RWPE2 (cell line): ENCODE measurements at regions not wholly inside any gene's neighbourhood (a gene's known extent, or its start where the extent isn't known, plus 50 kb on each side); places are given as distances from the start of the nearest gene placed in this dataset.

Source experiments
- ATAC-seq: fragments of 200-7000 bp; cut with Tn5 transposase; 3 replicates; pipeline ENCODE4 v1.9.1; 2021; ENCODE audit warnings: low read depth
- DNase-seq: peaks from one replicate; pipeline ENCODE4 v3.0.0-alpha.2; 2020; ENCODE audit warnings: low spot score
- H3K27ac ChIP-seq: fragments of 450-650 bp; 2 replicates; pipeline ENCODE4 v1.5.1; 2017; ENCODE audit warnings: mild to moderate bottlenecking; ENCODE audit not compliant: poor library complexity, severe bottlenecking
- H3K27me3 ChIP-seq: fragments of 250-450 bp; sonication (Bioruptor Pico); 2 replicates; pipeline ENCODE4 v1.5.1; 2021; ENCODE audit warnings: mild to moderate bottlenecking, moderate library complexity; ENCODE audit not compliant: insufficient read depth, poor library complexity, severe bottlenecking
- H3K36me3 ChIP-seq: fragments of 250-450 bp; sonication (Bioruptor Pico); 2 replicates; pipeline ENCODE4 v1.5.1; 2020; ENCODE audit warnings: low read depth, mild to moderate bottlenecking, moderate library complexity
- H3K4me1 ChIP-seq: fragments of 250-450 bp; sonication (Bioruptor Pico); 2 replicates; pipeline ENCODE4 v1.5.1; 2021; ENCODE audit warnings: mild to moderate bottlenecking, moderate library complexity; ENCODE audit not compliant: insufficient read depth, poor library complexity, severe bottlenecking
- H3K4me3 ChIP-seq: fragments of 250-450 bp; sonication (Bioruptor Pico); 2 replicates; pipeline ENCODE4 v1.5.1; 2021; ENCODE audit warnings: mild to moderate bottlenecking, moderate library complexity; ENCODE audit not compliant: severe bottlenecking
- H3K9me3 ChIP-seq: fragments of 250-450 bp; sonication (Bioruptor Pico); 2 replicates; pipeline ENCODE4 v1.5.1; 2021; ENCODE audit warnings: mild to moderate bottlenecking, moderate library complexity; ENCODE audit not compliant: severe bottlenecking
- TF ChIP-seq, protein P1 (sequence below): fragments of 450-650 bp; IDR thresholded peaks from one replicate; pipeline ENCODE4 v1.5.1; 2017; ENCODE audit warnings: mild to moderate bottlenecking, moderate library complexity; ENCODE audit not compliant: poor library complexity, severe bottlenecking

DNA sequence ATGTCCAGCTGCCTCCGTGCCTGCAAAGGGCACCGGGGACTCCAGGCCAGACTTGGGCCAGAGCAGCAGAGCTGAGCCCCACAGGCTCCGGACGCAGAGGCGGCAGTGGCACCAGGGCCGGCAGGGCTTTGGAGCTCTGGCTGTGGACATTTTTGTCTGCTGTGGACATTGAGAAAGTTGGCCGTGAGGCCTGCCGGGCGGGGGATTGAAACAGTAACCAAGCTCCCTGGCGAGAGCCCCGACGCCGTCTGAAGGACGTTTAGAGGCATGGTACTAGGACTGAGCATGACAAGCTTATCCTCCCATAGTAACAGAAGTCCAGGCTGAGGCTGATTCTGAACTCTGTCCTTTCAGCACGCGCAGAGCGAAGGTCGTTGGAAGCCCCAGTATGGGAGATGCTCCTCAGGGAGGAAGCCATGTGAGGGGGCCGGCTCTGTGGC lies 323.8 kb downstream of the AMY1C start:
- ATAC-seq (no peak), DNase-seq (no peak)
- Histone ChIP-seq H3K27ac (no peak overlapping the region), H3K9me3 (no peaks in the 10 kb centered on the region), H3K27me3 (no peaks in the 10 kb centered on the region), H3K36me3 (no peaks in the 10 kb centered on the region), H3K4me1 (no peaks in the 10 kb centered on the region), H3K4me3 (no peak overlapping the region)
- TF ChIP-seq, protein P1, sequence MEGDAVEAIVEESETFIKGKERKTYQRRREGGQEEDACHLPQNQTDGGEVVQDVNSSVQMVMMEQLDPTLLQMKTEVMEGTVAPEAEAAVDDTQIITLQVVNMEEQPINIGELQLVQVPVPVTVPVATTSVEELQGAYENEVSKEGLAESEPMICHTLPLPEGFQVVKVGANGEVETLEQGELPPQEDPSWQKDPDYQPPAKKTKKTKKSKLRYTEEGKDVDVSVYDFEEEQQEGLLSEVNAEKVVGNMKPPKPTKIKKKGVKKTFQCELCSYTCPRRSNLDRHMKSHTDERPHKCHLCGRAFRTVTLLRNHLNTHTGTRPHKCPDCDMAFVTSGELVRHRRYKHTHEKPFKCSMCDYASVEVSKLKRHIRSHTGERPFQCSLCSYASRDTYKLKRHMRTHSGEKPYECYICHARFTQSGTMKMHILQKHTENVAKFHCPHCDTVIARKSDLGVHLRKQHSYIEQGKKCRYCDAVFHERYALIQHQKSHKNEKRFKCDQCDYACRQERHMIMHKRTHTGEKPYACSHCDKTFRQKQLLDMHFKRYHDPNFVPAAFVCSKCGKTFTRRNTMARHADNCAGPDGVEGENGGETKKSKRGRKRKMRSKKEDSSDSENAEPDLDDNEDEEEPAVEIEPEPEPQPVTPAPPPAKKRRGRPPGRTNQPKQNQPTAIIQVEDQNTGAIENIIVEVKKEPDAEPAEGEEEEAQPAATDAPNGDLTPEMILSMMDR = no peak

DNA sequence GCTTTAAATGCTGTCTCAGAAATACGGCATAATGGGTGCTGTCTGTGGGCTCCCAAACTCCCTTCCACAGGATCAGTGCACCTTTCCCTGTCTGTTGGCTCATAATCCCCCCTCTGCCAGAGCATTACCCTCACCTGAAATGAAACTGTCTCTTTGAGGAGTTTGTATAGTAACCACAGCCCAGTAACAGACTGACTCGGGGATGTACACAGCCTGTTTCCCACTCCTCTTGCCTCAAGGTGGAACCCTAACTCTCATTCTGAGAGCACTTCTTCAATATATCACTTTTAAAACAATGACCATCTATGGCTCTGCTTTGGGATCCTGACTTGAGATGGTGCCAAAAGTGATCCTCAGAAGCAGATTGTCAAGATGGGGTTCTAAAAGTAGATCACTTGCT lies 332.5 kb downstream of the AMY1C start:
- ATAC-seq (no peak), DNase-seq (no peak)
- Histone ChIP-seq H3K4me1 (no peaks in the 10 kb centered on the region), H3K27me3 (peaks cover 11% of the 10 kb centered on the region), H3K9me3 (no peaks in the 10 kb centered on the region), H3K36me3 (no peaks in the 10 kb centered on the region), H3K4me3 (no peak overlapping the region), H3K27ac (no peak overlapping the region)
- TF ChIP-seq, protein P1 = no peak

DNA sequence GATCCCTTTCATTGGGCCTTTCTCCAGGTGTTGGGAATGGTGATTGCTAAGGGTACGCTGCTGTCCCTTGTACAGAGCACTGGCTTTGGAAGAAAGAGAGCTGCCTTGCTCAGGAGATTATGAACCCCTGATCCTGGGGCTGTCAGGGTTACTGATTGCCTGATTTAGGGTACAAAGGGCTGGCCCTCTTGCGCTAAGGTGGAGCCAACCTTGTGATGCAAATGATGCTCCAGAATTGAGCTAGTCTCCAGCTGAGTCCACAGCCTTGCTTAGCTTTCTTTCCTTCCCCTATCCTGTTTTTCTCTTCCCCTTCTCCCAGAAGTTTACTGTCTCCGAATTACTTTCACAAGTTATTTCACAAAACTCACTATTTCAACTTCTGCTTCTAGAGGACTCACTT lies 334.7 kb downstream of the AMY1C start:
- TF ChIP-seq, protein P1 = no peak
- Histone ChIP-seq H3K4me1 (no peaks in the 10 kb centered on the region), H3K27ac (no peak overlapping the region), H3K27me3 (peaks cover 8% of the 10 kb centered on the region), H3K36me3 (no peaks in the 10 kb centered on the region), H3K9me3 (no peaks in the 10 kb centered on the region), H3K4me3 (no peak overlapping the region)
- DNase-seq (no peak), ATAC-seq (no peak)

DNA sequence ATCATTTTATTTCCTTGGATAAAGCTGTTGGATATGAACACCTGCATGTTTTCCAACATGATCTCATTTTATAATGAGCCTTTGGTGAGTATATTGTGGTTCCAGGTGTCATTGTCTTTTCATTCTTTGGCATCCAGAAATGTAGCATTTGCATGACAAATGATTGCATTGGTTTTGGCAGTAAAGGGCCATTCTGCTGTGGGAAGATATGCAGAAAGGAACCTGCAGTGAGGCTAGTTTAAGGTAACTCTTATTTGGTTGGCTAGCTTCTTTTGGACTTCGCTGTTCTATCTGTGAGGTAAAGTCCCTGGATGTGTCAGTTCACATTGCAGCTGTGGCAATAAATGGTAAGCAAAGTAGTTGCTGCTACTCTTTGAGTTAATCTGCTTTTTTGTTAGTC lies 343.0 kb downstream of the AMY1C start:
- no peak overlapping the region for H3K27ac ChIP-seq
- H3K36me3 ChIP-seq = no peaks in the 10 kb centered on the region
- ATAC-seq = no peak
- no peaks in the 10 kb centered on the region for H3K9me3 ChIP-seq
- no peaks in the 10 kb centered on the region for H3K27me3 ChIP-seq
- no peak overlapping the region for H3K4me3 ChIP-seq
- TF ChIP-seq, protein P1 = no peak
- no peak for DNase-seq
- H3K4me1 ChIP-seq = no peaks in the 10 kb centered on the region

DNA sequence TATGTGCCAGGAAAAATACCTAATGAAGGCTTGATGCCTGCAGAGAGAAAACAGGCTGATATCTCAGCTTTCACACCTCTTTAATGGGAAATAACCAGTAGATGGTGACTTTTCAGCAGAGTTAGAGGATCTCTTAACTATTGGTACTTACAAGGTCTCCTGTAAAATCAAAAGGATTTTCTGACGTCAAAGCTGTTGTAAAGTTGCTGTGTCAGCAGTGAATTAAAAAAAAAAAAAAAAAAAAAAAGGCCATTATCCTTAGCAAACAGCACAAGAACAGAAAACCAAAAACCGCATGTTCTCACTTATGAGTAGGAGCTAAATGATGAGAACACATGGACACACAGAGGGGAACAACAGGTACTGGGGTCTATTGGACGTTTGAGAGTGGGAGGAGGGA lies 349.1 kb downstream of the AMY1C start:
- Histone ChIP-seq H3K4me1 (no peaks in the 10 kb centered on the region), H3K27me3 (peaks cover 8% of the 10 kb centered on the region), H3K27ac (no peak overlapping the region), H3K4me3 (no peak overlapping the region), H3K9me3 (no peaks in the 10 kb centered on the region), H3K36me3 (no peaks in the 10 kb centered on the region)
- no peak for DNase-seq
- TF ChIP-seq, protein P1 = no peak
- no peak for ATAC-seq
